ENCODE measurements at regions not wholly inside any gene's neighbourhood (a gene's known extent, or its start where the extent isn't known, plus 50 kb on each side); places are given as distances from the start of the nearest gene placed in this dataset.
"Not testable (repeated sequence)": the region's sequence is repeated elsewhere in the genome, so short reads cannot be mapped to it uniquely, and the experiment has no call there.

DNA sequence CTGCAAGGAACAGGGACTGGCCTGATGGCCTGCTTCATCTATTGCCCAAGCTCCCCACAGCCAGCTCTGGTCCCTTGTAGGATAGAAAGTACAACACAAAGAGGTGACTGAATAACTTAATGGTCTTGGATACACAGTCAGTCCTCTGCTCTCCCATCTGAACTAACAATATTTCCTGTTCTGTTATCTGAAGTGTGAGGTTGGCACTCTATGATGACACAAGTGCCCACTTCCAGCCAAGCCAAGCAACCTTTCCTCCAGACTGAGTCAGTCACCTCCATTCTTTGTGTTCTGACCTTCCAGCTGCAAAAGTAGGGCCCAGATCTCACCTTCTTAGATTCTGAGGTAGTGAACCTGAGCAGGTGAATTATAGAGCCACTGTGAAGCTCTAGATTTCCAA, 77.8 kb upstream of the NOTCH2NLA start:
- H3K27ac ChIP-seq; H3K4me2 ChIP-seq; POLR2A ChIA-PET (ENCODE audit: unreplicated experiment); H3F3A ChIP-seq (ENCODE audit: insufficient read depth, low read depth); H4K20me1 ChIP-seq (ENCODE audit: insufficient read depth); intact Hi-C loops (cut with micrococcal nuclease; ENCODE audit: unreplicated experiment); CTCF ChIA-PET; H3K27me3 ChIP-seq (ENCODE audit: insufficient read depth, low read depth); DNase-seq; H2AFZ ChIP-seq; BruUV-seq (replicated peaks); H3K9me3 ChIP-seq (ENCODE audit: insufficient read depth, low read depth); H3K9me2 ChIP-seq (ENCODE audit: insufficient read depth); H3K79me2 ChIP-seq (ENCODE audit: low read depth); H3K4me1 ChIP-seq (replicated peaks; ENCODE audit: insufficient read depth); H3K36me3 ChIP-seq (ENCODE audit: low read depth); H3K4me3 ChIP-seq: not testable (repeated sequence)

DNA sequence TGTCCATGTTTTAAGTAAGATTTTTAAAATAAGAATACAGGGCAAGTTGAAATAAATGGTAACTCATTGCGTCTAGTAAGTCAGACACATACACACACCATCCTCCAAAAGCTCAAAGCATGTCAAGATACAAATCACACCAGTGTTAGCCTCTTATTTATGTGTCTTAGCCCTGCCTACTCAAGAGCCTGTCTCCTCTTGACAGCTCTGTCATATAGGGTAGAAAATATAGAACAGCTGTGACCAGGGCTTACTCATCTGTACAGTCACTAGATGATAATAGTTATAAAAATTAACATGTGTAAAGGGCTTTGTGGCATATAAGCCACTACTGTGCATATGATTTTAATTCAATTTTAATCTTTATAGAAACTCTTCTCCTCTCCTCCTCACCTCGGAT, 76.6 kb upstream of the NOTCH2NLA start:
- POLR2A ChIA-PET (ENCODE audit: unreplicated experiment), result not testable (repeated sequence)

DNA sequence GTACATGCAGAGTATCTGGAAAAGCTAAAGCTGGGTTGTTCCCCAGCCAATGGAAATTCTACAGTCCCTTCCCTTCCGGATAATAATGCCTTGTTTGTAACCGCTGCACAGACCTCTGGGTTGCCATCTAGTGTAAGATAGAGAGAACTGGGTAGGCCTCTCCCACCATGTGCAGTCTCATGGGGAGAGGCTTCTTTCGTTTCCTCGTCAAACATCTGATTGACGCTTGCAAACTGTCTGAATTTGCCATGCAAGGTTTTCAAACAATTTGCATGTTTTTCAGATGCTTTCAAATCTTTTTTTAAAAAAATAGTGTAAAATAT, 69.7 kb upstream of the NOTCH2NLA start:
- H3K27me3 ChIP-seq (ENCODE audit: insufficient read depth, low read depth); H3K4me3 ChIP-seq; CTCF ChIA-PET; H2AFZ ChIP-seq; POLR2A ChIA-PET (ENCODE audit: unreplicated experiment); BruUV-seq (replicated peaks); H3K9me2 ChIP-seq (ENCODE audit: insufficient read depth); H3K27ac ChIP-seq; H3K4me1 ChIP-seq (replicated peaks; ENCODE audit: insufficient read depth); H3K9me3 ChIP-seq (ENCODE audit: insufficient read depth, low read depth); H3K36me3 ChIP-seq (ENCODE audit: low read depth); intact Hi-C loops (cut with micrococcal nuclease; ENCODE audit: unreplicated experiment); H3F3A ChIP-seq (ENCODE audit: insufficient read depth, low read depth); H4K20me1 ChIP-seq (ENCODE audit: insufficient read depth); DNase-seq; H3K79me2 ChIP-seq (ENCODE audit: low read depth); H3K4me2 ChIP-seq: not testable (repeated sequence)

More for the DNA sequence above, 76.6 kb upstream of the NOTCH2NLA start:
- H3K36me3 ChIP-seq (ENCODE audit: low read depth); DNase-seq; H3K9me2 ChIP-seq (ENCODE audit: insufficient read depth); H3K9me3 ChIP-seq (ENCODE audit: insufficient read depth, low read depth); H2AFZ ChIP-seq; H3K4me2 ChIP-seq; H3K4me1 ChIP-seq (replicated peaks; ENCODE audit: insufficient read depth); H3K79me2 ChIP-seq (ENCODE audit: low read depth); H4K20me1 ChIP-seq (ENCODE audit: insufficient read depth); H3K27ac ChIP-seq; H3K4me3 ChIP-seq; H3K27me3 ChIP-seq (ENCODE audit: insufficient read depth, low read depth); BruUV-seq (replicated peaks); H3F3A ChIP-seq (ENCODE audit: insufficient read depth, low read depth); CTCF ChIA-PET; intact Hi-C loops (cut with micrococcal nuclease; ENCODE audit: unreplicated experiment): not testable (repeated sequence)

- H3K27me3 ChIP-seq (ENCODE audit: insufficient read depth, low read depth); H4K20me1 ChIP-seq (ENCODE audit: insufficient read depth); H3K9me2 ChIP-seq (ENCODE audit: insufficient read depth); POLR2A ChIA-PET (ENCODE audit: unreplicated experiment); H3K4me2 ChIP-seq; H2AFZ ChIP-seq; H3K4me1 ChIP-seq (replicated peaks; ENCODE audit: insufficient read depth); H3F3A ChIP-seq (ENCODE audit: insufficient read depth, low read depth); intact Hi-C loops (cut with micrococcal nuclease; ENCODE audit: unreplicated experiment); H3K79me2 ChIP-seq (ENCODE audit: low read depth); CTCF ChIA-PET; BruUV-seq (replicated peaks); DNase-seq; H3K27ac ChIP-seq; H3K4me3 ChIP-seq; H3K9me3 ChIP-seq (ENCODE audit: insufficient read depth, low read depth); H3K36me3 ChIP-seq (ENCODE audit: low read depth): not testable (repeated sequence)
These were observed 69.2 kb upstream of the NOTCH2NLA start for GRCh38 chr1:146297781-146298574.

DNA sequence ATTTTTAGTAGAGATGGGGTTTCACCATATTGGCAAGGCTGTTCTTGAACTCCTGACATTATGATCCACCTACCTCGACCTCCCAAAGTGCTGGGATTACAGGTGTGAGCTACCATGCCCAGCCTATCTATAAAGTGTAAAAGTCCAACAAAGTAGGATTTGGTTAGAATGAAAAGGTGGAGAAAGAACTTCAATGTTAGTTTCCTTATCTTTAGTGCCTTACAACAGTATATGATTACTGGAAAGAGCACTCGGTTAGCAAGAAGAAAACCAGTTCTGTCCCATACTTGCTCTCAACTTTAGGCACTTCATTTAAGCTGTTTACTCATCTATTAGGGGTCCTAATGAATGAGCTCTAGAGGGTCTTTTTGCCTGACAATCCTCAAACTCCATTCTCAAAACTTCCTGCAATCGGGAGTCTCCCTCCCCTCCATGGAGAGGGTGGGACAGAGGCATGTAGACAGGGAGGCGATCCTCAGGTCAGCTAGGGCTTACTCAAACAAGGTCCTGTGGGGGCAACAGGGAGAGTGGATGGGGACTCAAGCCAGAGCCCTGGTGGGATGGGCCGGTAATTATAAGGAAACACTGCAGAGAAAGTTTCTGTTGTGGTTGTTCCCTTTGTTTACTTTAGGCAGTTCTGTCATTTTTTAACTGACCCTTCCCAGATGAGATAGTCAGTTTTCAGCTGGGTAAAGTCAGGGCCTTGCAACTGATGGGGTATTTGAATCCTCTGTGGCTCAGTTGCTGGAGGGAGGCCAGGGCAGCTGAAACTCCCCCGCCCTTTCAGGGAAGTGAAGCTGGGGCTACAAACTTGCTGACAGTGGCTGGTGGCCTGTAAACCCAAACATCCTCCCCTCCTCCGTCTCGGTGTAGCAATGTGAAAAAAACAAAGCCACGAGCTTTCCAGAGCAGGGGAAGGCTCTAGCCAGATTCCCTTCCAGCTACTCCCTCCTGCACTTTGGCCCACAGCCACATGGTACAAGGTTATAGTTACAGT, 64.4 kb upstream of the NOTCH2NLA start:
- POLR2A ChIA-PET (ENCODE audit: unreplicated experiment); DNase-seq; H2AFZ ChIP-seq; H4K20me1 ChIP-seq (ENCODE audit: insufficient read depth); H3K27ac ChIP-seq; H3K9me2 ChIP-seq (ENCODE audit: insufficient read depth); H3K4me2 ChIP-seq; H3K79me2 ChIP-seq (ENCODE audit: low read depth); H3K4me1 ChIP-seq (replicated peaks; ENCODE audit: insufficient read depth); H3K36me3 ChIP-seq (ENCODE audit: low read depth); H3F3A ChIP-seq (ENCODE audit: insufficient read depth, low read depth); intact Hi-C loops (cut with micrococcal nuclease; ENCODE audit: unreplicated experiment); H3K27me3 ChIP-seq (ENCODE audit: insufficient read depth, low read depth); BruUV-seq (replicated peaks); H3K9me3 ChIP-seq (ENCODE audit: insufficient read depth, low read depth); CTCF ChIA-PET; H3K4me3 ChIP-seq: not testable (repeated sequence)

DNA sequence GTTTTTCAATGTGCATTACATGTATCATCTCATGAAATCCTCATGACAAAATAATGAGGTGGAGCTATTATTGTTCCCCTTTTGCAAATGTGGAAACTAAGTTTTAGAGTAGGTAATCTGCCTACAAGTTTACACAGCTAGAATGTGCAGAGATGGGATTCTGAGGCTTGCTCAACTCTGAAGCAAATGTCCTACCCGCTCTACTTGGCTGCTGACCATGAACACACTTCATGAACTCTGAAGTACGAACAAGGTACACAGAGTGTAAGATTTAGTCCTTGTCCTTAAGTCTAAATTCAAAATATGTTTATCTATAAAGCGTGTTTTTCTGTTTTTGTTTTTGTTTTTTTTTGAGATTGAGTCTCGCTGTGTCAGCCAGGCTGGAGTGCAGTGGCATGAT, 63.6 kb upstream of the NOTCH2NLA start:
- H4K20me1 ChIP-seq (ENCODE audit: insufficient read depth); H3K4me2 ChIP-seq; H3F3A ChIP-seq (ENCODE audit: insufficient read depth, low read depth); H3K9me3 ChIP-seq (ENCODE audit: insufficient read depth, low read depth); H2AFZ ChIP-seq; BruUV-seq (replicated peaks); H3K4me3 ChIP-seq; H3K36me3 ChIP-seq (ENCODE audit: low read depth); DNase-seq; H3K27me3 ChIP-seq (ENCODE audit: insufficient read depth, low read depth); POLR2A ChIA-PET (ENCODE audit: unreplicated experiment); H3K9me2 ChIP-seq (ENCODE audit: insufficient read depth); H3K27ac ChIP-seq; intact Hi-C loops (cut with micrococcal nuclease; ENCODE audit: unreplicated experiment); CTCF ChIA-PET; H3K4me1 ChIP-seq (replicated peaks; ENCODE audit: insufficient read depth); H3K79me2 ChIP-seq (ENCODE audit: low read depth): not testable (repeated sequence)

DNA sequence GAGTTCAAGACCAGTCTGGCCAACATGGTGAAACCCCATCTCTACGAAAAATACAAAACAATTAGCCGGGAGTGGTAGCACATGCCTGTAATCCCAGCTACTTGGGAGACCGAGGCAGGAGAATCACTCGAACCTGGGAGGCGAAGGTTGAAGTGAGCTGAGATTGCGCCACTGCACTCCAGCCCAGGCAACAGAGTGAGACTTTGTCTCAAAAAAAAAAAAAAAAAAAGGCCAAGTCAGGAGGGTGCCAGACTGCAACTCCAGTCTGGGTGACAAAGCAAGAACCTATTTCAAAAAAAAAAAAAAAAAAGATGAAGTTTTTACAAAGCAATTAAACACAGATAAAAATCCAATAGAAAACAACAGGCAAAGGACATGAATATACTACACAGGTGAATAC, 59.1 kb upstream of the NOTCH2NLA start:
- BruUV-seq (replicated peaks); H3K79me2 ChIP-seq (ENCODE audit: low read depth); H3K27ac ChIP-seq; H2AFZ ChIP-seq; H3K27me3 ChIP-seq (ENCODE audit: insufficient read depth, low read depth); H3K9me2 ChIP-seq (ENCODE audit: insufficient read depth); H3K4me2 ChIP-seq; CTCF ChIA-PET; H3F3A ChIP-seq (ENCODE audit: insufficient read depth, low read depth); H3K36me3 ChIP-seq (ENCODE audit: low read depth); H3K9me3 ChIP-seq (ENCODE audit: insufficient read depth, low read depth); H4K20me1 ChIP-seq (ENCODE audit: insufficient read depth); DNase-seq; H3K4me1 ChIP-seq (replicated peaks; ENCODE audit: insufficient read depth); POLR2A ChIA-PET (ENCODE audit: unreplicated experiment); H3K4me3 ChIP-seq; intact Hi-C loops (cut with micrococcal nuclease; ENCODE audit: unreplicated experiment): not testable (repeated sequence)
